Erythroblast (primary cell): ENCODE measurements at regions not wholly inside any gene's neighbourhood (a gene's known extent, or its start where the extent isn't known, plus 50 kb on each side); places are given as distances from the start of the nearest gene placed in this dataset.

Experiments used
- GATA1 ChIP-seq: IDR thresholded peaks from 2 replicates; pipeline ENCODE4 v1.6.1; 2011; ENCODE audit warnings: low read depth, mild to moderate bottlenecking, control low read depth, low read length, moderate library complexity
- POLR2A ChIP-seq: IDR thresholded peaks from 2 replicates; pipeline ENCODE4 v1.6.1; 2011; ENCODE audit warnings: mild to moderate bottlenecking, low read length

GRCh38 chr7:36064676-36065075 lies 88.4 kb upstream of the EEPD1 start:
- no peak for TF ChIP-seq POLR2A
- TF ChIP-seq GATA1: no peak
